Smooth muscle cell (in vitro differentiated cells): ENCODE measurements at regions not wholly inside any gene's neighbourhood (a gene's known extent, or its start where the extent isn't known, plus 50 kb on each side); places are given as distances from the start of the nearest gene placed in this dataset.

Source experiments
- DNase-seq: peaks from one replicate; lab custom pipeline; 2025; ENCODE audit not compliant: unreplicated experiment; lab: John Stamatoyannopoulos, UW
- H2AFZ ChIP-seq: fragments of 200-600 bp; sonication (generic); 2 replicates; pipeline ENCODE4 v1.6.0; 2016; ENCODE audit warnings: antibody characterized with exemption, low read depth, mild to moderate bottlenecking
- H3F3A ChIP-seq: fragments of 200-600 bp; sonication (generic); 2 replicates; pipeline ENCODE4 v1.6.0; 2017; ENCODE audit warnings: antibody characterized with exemption, low read depth
- H3K27ac ChIP-seq: fragments of 200-600 bp; sonication (generic); 2 replicates; pipeline ENCODE4 v1.5.1; 2016; ENCODE audit warnings: low read depth, mild to moderate bottlenecking
- H3K27me3 ChIP-seq: fragments of 200-600 bp; sonication (generic); 2 replicates; pipeline ENCODE4 v1.6.1; 2016; ENCODE audit warnings: low read depth, mild to moderate bottlenecking
- H3K36me3 ChIP-seq: fragments of 200-600 bp; sonication (generic); 2 replicates; pipeline ENCODE4 v1.5.1; 2016; ENCODE audit warnings: low read depth
- H3K4me1 ChIP-seq: fragments of 200-600 bp; sonication (generic); 2 replicates; pipeline ENCODE4 v1.5.1; 2016; ENCODE audit warnings: low read depth
- H3K4me2 ChIP-seq: fragments of 200-600 bp; sonication (generic); 2 replicates; pipeline ENCODE4 v1.6.0; 2016; ENCODE audit warnings: mild to moderate bottlenecking
- H3K4me3 ChIP-seq: fragments of 200-600 bp; sonication (generic); 2 replicates; pipeline ENCODE4 v1.5.1; 2016; ENCODE audit warnings: mild to moderate bottlenecking
- H3K79me2 ChIP-seq: fragments of 200-600 bp; sonication (generic); 2 replicates; pipeline ENCODE4 v1.6.0; 2016; ENCODE audit warnings: low read depth, mild to moderate bottlenecking
- H3K9ac ChIP-seq: fragments of 200-600 bp; sonication (generic); 2 replicates; pipeline ENCODE4 v1.6.0; 2016; ENCODE audit warnings: low read depth
- H3K9me3 ChIP-seq: fragments of 200-600 bp; sonication (generic); replicated peaks from 2 replicates; pipeline ENCODE4 v1.5.1; 2016; ENCODE audit warnings: low read depth
- H4K20me1 ChIP-seq: fragments of 200-600 bp; sonication (generic); 2 replicates; pipeline ENCODE4 v1.6.0; 2016; ENCODE audit warnings: low read depth
- CTCF ChIP-seq: fragments of 200-600 bp; sonication (generic); IDR thresholded peaks from 2 replicates; pipeline ENCODE4 v1.5.1; 2017; ENCODE audit warnings: borderline replicate concordance, mild to moderate bottlenecking, antibody characterized with exemption; ENCODE audit not compliant: insufficient read depth, poor library complexity, severe bottlenecking
- WGBS: methylation state at CpG from one replicate; pipeline ENCODE4 v1.1.7; 2016; ENCODE audit warnings: low lambda C conversion rate; 5-methylcytosine and 5-hydroxymethylcytosine counted together

- Histone ChIP-seq H3K27ac (no peak overlapping the region), H3K4me1 (no peaks in the 10 kb centered on the region), H3K36me3 (peaks cover 7% of the 10 kb centered on the region), H3K4me2 (no peak overlapping the region), H2AFZ (no peak overlapping the region), H3K4me3 (no peak overlapping the region), H3F3A (no peaks in the 10 kb centered on the region), H3K27me3 (no peaks in the 10 kb centered on the region), H3K9me3 (no peaks in the 10 kb centered on the region), H4K20me1 (no peaks in the 10 kb centered on the region), H3K9ac (no peak overlapping the region), H3K79me2 (no peaks in the 10 kb centered on the region)
- TF ChIP-seq CTCF = no peak
- no peak for DNase-seq
Measured at GRCh38 chr20:40343390-40343789, 345.6 kb downstream of the MAFB start.

- H2AFZ ChIP-seq = no peak overlapping the region
Measured at GRCh38 chr20:40341561-40341960, 347.5 kb downstream of the MAFB start.

GRCh38 chr20:40339661-40340449 lies 349.2 kb downstream of the MAFB start:
- no peaks in the 10 kb centered on the region for H3K79me2 ChIP-seq
- no peak overlapping the region for H2AFZ ChIP-seq
- H3K27ac ChIP-seq = no peak overlapping the region
- no peak for DNase-seq
- H3K36me3 ChIP-seq = peaks cover 7% of the 10 kb centered on the region
- H3K27me3 ChIP-seq = no peaks in the 10 kb centered on the region
- no peak overlapping the region for H3K4me3 ChIP-seq
- no peaks in the 10 kb centered on the region for H3F3A ChIP-seq
- no peaks in the 10 kb centered on the region for H4K20me1 ChIP-seq
- H3K9me3 ChIP-seq = no peaks in the 10 kb centered on the region
- no peaks in the 10 kb centered on the region for H3K4me1 ChIP-seq
- no peak for TF ChIP-seq CTCF
- H3K9ac ChIP-seq = no peak overlapping the region
- no peak overlapping the region for H3K4me2 ChIP-seq
- WGBS = 83% methylated on average over 2 of the region's 2 CpGs

More at GRCh38 chr20:40341561-40341960, 347.5 kb downstream of the MAFB start:
- H3K9ac ChIP-seq = no peak overlapping the region
- no peak for DNase-seq
- no peak overlapping the region for H3K4me3 ChIP-seq
- H3K9me3 ChIP-seq = no peaks in the 10 kb centered on the region
- TF ChIP-seq CTCF = no peak
- H4K20me1 ChIP-seq = no peaks in the 10 kb centered on the region
- H3K27ac ChIP-seq = no peak overlapping the region
- H3F3A ChIP-seq = no peaks in the 10 kb centered on the region
- no peak overlapping the region for H3K4me2 ChIP-seq
- no peaks in the 10 kb centered on the region for H3K4me1 ChIP-seq
- H3K36me3 ChIP-seq = peaks cover 7% of the 10 kb centered on the region
- H3K79me2 ChIP-seq = no peaks in the 10 kb centered on the region
- H3K27me3 ChIP-seq = no peaks in the 10 kb centered on the region

GRCh38 chr20:40336533-40336932 lies 352.5 kb downstream of the MAFB start:
- H3K4me3 ChIP-seq = no peak overlapping the region
- H3K9ac ChIP-seq = no peak overlapping the region
- no peaks in the 10 kb centered on the region for H4K20me1 ChIP-seq
- H3K36me3 ChIP-seq = no peaks in the 10 kb centered on the region
- H3K27me3 ChIP-seq = no peaks in the 10 kb centered on the region
- H3K4me2 ChIP-seq = no peak overlapping the region
- DNase-seq = no peak
- no peak for TF ChIP-seq CTCF
- H3K4me1 ChIP-seq = no peaks in the 10 kb centered on the region
- no peaks in the 10 kb centered on the region for H3K9me3 ChIP-seq
- WGBS = 85% methylated on average over 1 of the region's 1 CpG
- H3K79me2 ChIP-seq = no peaks in the 10 kb centered on the region
- no peaks in the 10 kb centered on the region for H3F3A ChIP-seq
- H3K27ac ChIP-seq = no peak overlapping the region
- H2AFZ ChIP-seq = no peak overlapping the region
